ENCODE measurements at regions not wholly inside any gene's neighbourhood (a gene's known extent, or its start where the extent isn't known, plus 50 kb on each side); places are given as distances from the start of the nearest gene placed in this dataset.

GRCh38 chr1:239909898-239910297, 181.8 kb upstream of the FMN2 start:
- no peak overlapping the region for H3K9ac ChIP-seq (ENCODE audit: low read length)
- H3K4me2 ChIP-seq (ENCODE audit: low read depth, low read length, poor library complexity, severe bottlenecking): no peak overlapping the region
- no peaks in the 10 kb centered on the region for H3K79me2 ChIP-seq (ENCODE audit: low read length)
- no peak overlapping the region for H3K27ac ChIP-seq (ENCODE audit: low read length)
- H3K27me3 ChIP-seq (ENCODE audit: low read length): no peaks in the 10 kb centered on the region
- H3K4me1 ChIP-seq (ENCODE audit: low read length): no peaks in the 10 kb centered on the region
- no peaks in the 10 kb centered on the region for H4K20me1 ChIP-seq (ENCODE audit: insufficient read depth, low read depth, low read length)
- H2AFZ ChIP-seq (ENCODE audit: low read length): no peak overlapping the region
- H3K4me3 ChIP-seq (ENCODE audit: low read length): no peak overlapping the region
- no peaks in the 10 kb centered on the region for H3K9me3 ChIP-seq (ENCODE audit: low read length)
- no peaks in the 10 kb centered on the region; the same call in 1 of the 2 replicates for H3K9me2 ChIP-seq (replicated peaks; ENCODE audit: insufficient read depth, low read length)
- no peaks in the 10 kb centered on the region for H3K36me3 ChIP-seq (ENCODE audit: insufficient read depth, low read length)
- DNase-seq: no peak

- no peak overlapping the region for H3K9ac ChIP-seq (ENCODE audit: low read length)
- no peaks in the 10 kb centered on the region for H3K36me3 ChIP-seq (ENCODE audit: insufficient read depth, low read length)
- no peaks in the 10 kb centered on the region for H3K27me3 ChIP-seq (ENCODE audit: low read length)
- no peaks in the 10 kb centered on the region; the same call in 1 of the 2 replicates for H3K9me2 ChIP-seq (replicated peaks; ENCODE audit: insufficient read depth, low read length)
- no peaks in the 10 kb centered on the region for H3K79me2 ChIP-seq (ENCODE audit: low read length)
- no peak overlapping the region for H3K4me3 ChIP-seq (ENCODE audit: low read length)
- H3K9me3 ChIP-seq (ENCODE audit: low read length): no peaks in the 10 kb centered on the region
- H3K27ac ChIP-seq (ENCODE audit: low read length): no peak overlapping the region
- H4K20me1 ChIP-seq (ENCODE audit: insufficient read depth, low read depth, low read length): no peaks in the 10 kb centered on the region
- H3K4me1 ChIP-seq (ENCODE audit: low read length): no peaks in the 10 kb centered on the region
- H2AFZ ChIP-seq (ENCODE audit: low read length): no peak overlapping the region
- H3K4me2 ChIP-seq (ENCODE audit: low read depth, low read length, poor library complexity, severe bottlenecking): no peak overlapping the region
- no peak for DNase-seq
These were observed 179.2 kb upstream of the FMN2 start for GRCh38 chr1:239912471-239912870.

- Histone ChIP-seq H3K4me2 (ENCODE audit: low read depth, low read length, poor library complexity, severe bottlenecking) (no peak overlapping the region), H2AFZ (ENCODE audit: low read length) (no peak overlapping the region), H3K4me1 (ENCODE audit: low read length) (no peaks in the 10 kb centered on the region), H3K9me3 (ENCODE audit: low read length) (no peaks in the 10 kb centered on the region), H3K4me3 (ENCODE audit: low read length) (no peak overlapping the region), H3K36me3 (ENCODE audit: insufficient read depth, low read length) (no peaks in the 10 kb centered on the region), H3K9me2 (replicated peaks; ENCODE audit: insufficient read depth, low read length) (no peaks in the 10 kb centered on the region; the same call in 1 of the 2 replicates), H3K9ac (ENCODE audit: low read length) (no peak overlapping the region), H3K27me3 (ENCODE audit: low read length) (no peaks in the 10 kb centered on the region), H3K79me2 (ENCODE audit: low read length) (no peaks in the 10 kb centered on the region), H3K27ac (ENCODE audit: low read length) (no peak overlapping the region), H4K20me1 (ENCODE audit: insufficient read depth, low read depth, low read length) (no peaks in the 10 kb centered on the region)
- DNase-seq: no peak
These were observed 178.5 kb upstream of the FMN2 start for GRCh38 chr1:239913141-239913585.

- H3K9me2 ChIP-seq (replicated peaks; ENCODE audit: insufficient read depth, low read length): no peaks in the 10 kb centered on the region
- H3K27ac ChIP-seq (ENCODE audit: low read length): no peak overlapping the region
- no peak overlapping the region for H3K4me2 ChIP-seq (ENCODE audit: low read depth, low read length, poor library complexity, severe bottlenecking)
- H3K4me3 ChIP-seq (ENCODE audit: low read length): no peak overlapping the region
- H4K20me1 ChIP-seq (ENCODE audit: insufficient read depth, low read depth, low read length): no peaks in the 10 kb centered on the region
- H3K4me1 ChIP-seq (ENCODE audit: low read length): no peaks in the 10 kb centered on the region
- no peak overlapping the region for H3K9ac ChIP-seq (ENCODE audit: low read length)
- H3K9me3 ChIP-seq (ENCODE audit: low read length): no peaks in the 10 kb centered on the region
- no peaks in the 10 kb centered on the region for H3K79me2 ChIP-seq (ENCODE audit: low read length)
- no peak overlapping the region for H2AFZ ChIP-seq (ENCODE audit: low read length)
- H3K36me3 ChIP-seq (ENCODE audit: insufficient read depth, low read length): no peaks in the 10 kb centered on the region
- H3K27me3 ChIP-seq (ENCODE audit: low read length): no peaks in the 10 kb centered on the region
- no peak for DNase-seq
These were observed 176.9 kb upstream of the FMN2 start for GRCh38 chr1:239914751-239915231.

GRCh38 chr1:239918634-239919033, 173.0 kb upstream of the FMN2 start:
- Histone ChIP-seq H3K9me3 (ENCODE audit: low read length) (no peaks in the 10 kb centered on the region; the same call in 1 of the 2 replicates), H3K4me1 (ENCODE audit: low read length) (no peaks in the 10 kb centered on the region), H3K4me2 (ENCODE audit: low read depth, low read length, poor library complexity, severe bottlenecking) (no peak overlapping the region), H2AFZ (ENCODE audit: low read length) (no peak overlapping the region), H3K79me2 (ENCODE audit: low read length) (no peaks in the 10 kb centered on the region), H3K9me2 (replicated peaks; ENCODE audit: insufficient read depth, low read length) (no peaks in the 10 kb centered on the region; the same call in 1 of the 2 replicates), H3K9ac (ENCODE audit: low read length) (no peak overlapping the region), H3K36me3 (ENCODE audit: insufficient read depth, low read length) (no peaks in the 10 kb centered on the region), H4K20me1 (ENCODE audit: insufficient read depth, low read depth, low read length) (no peaks in the 10 kb centered on the region), H3K27me3 (ENCODE audit: low read length) (no peaks in the 10 kb centered on the region), H3K27ac (ENCODE audit: low read length) (no peak overlapping the region), H3K4me3 (ENCODE audit: low read length) (no peak overlapping the region)
- no peak for DNase-seq

- Histone ChIP-seq H3K27me3 (ENCODE audit: low read length) (no peaks in the 10 kb centered on the region), H2AFZ (ENCODE audit: low read length) (no peak overlapping the region), H3K36me3 (ENCODE audit: insufficient read depth, low read length) (no peaks in the 10 kb centered on the region), H3K9ac (ENCODE audit: low read length) (no peak overlapping the region), H3K4me3 (ENCODE audit: low read length) (no peak overlapping the region), H3K4me2 (ENCODE audit: low read depth, low read length, poor library complexity, severe bottlenecking) (no peak overlapping the region), H3K9me3 (ENCODE audit: low read length) (no peaks in the 10 kb centered on the region; the same call in 1 of the 2 replicates), H3K9me2 (replicated peaks; ENCODE audit: insufficient read depth, low read length) (no peaks in the 10 kb centered on the region; the same call in 1 of the 2 replicates), H3K27ac (ENCODE audit: low read length) (no peak overlapping the region), H3K4me1 (ENCODE audit: low read length) (no peaks in the 10 kb centered on the region), H4K20me1 (ENCODE audit: insufficient read depth, low read depth, low read length) (no peaks in the 10 kb centered on the region), H3K79me2 (ENCODE audit: low read length) (no peaks in the 10 kb centered on the region)
- DNase-seq: no peak
These were observed 171.5 kb upstream of the FMN2 start for GRCh38 chr1:239920214-239920613.

GRCh38 chr1:239922778-239923522, 168.7 kb upstream of the FMN2 start:
- Histone ChIP-seq H3K27ac (ENCODE audit: low read length) (no peak overlapping the region), H4K20me1 (ENCODE audit: insufficient read depth, low read depth, low read length) (no peaks in the 10 kb centered on the region), H3K4me1 (ENCODE audit: low read length) (no peaks in the 10 kb centered on the region), H3K79me2 (ENCODE audit: low read length) (no peaks in the 10 kb centered on the region), H2AFZ (ENCODE audit: low read length) (no peak overlapping the region), H3K9ac (ENCODE audit: low read length) (no peak overlapping the region), H3K36me3 (ENCODE audit: insufficient read depth, low read length) (no peaks in the 10 kb centered on the region), H3K4me2 (ENCODE audit: low read depth, low read length, poor library complexity, severe bottlenecking) (no peak overlapping the region), H3K4me3 (ENCODE audit: low read length) (no peak overlapping the region), H3K27me3 (ENCODE audit: low read length) (no peaks in the 10 kb centered on the region), H3K9me2 (replicated peaks; ENCODE audit: insufficient read depth, low read length) (no peaks in the 10 kb centered on the region; the same call in 1 of the 2 replicates), H3K9me3 (ENCODE audit: low read length) (no peaks in the 10 kb centered on the region; the same call in 1 of the 2 replicates)
- no peak for DNase-seq

- Histone ChIP-seq H3K36me3 (ENCODE audit: insufficient read depth, low read length) (no peaks in the 10 kb centered on the region), H3K4me1 (ENCODE audit: low read length) (no peaks in the 10 kb centered on the region), H3K27me3 (ENCODE audit: low read length) (no peaks in the 10 kb centered on the region), H3K9me3 (ENCODE audit: low read length) (no peaks in the 10 kb centered on the region; the same call in 1 of the 2 replicates), H2AFZ (ENCODE audit: low read length) (no peak overlapping the region), H3K4me2 (ENCODE audit: low read depth, low read length, poor library complexity, severe bottlenecking) (no peak overlapping the region), H3K27ac (ENCODE audit: low read length) (no peak overlapping the region), H3K79me2 (ENCODE audit: low read length) (no peaks in the 10 kb centered on the region), H3K9me2 (replicated peaks; ENCODE audit: insufficient read depth, low read length) (no peaks in the 10 kb centered on the region; the same call in 1 of the 2 replicates), H3K4me3 (ENCODE audit: low read length) (no peak overlapping the region), H3K9ac (ENCODE audit: low read length) (no peak overlapping the region), H4K20me1 (ENCODE audit: insufficient read depth, low read depth, low read length) (no peaks in the 10 kb centered on the region)
- no peak for DNase-seq
These were observed 166.8 kb upstream of the FMN2 start for GRCh38 chr1:239924741-239925350.
